OCI-LY1 (cell line): ENCODE measurements at regions not wholly inside any gene's neighbourhood (a gene's known extent, or its start where the extent isn't known, plus 50 kb on each side); places are given as distances from the start of the nearest gene placed in this dataset.

Experiments
- CTCF ChIP-seq: fragments of 200-600 bp; sonication (generic), shearing (Covaris generic); IDR thresholded peaks from 2 replicates; pipeline ENCODE4 v1.5.1; 2017; ENCODE audit warnings: mild to moderate bottlenecking, antibody characterized with exemption, low read length, moderate library complexity, mixed read lengths
- EZH2 ChIP-seq: fragments of 200-600 bp; sonication (generic), shearing (Covaris generic); IDR thresholded peaks from 2 replicates; pipeline ENCODE4 v1.8.0; 2017; ENCODE audit warnings: borderline replicate concordance, mixed run types, mild to moderate bottlenecking, antibody characterized with exemption, low read length, moderate library complexity, mixed read lengths

- TF ChIP-seq CTCF: no peak
- TF ChIP-seq EZH2: no peak
These were observed 462.6 kb downstream of the ENC1 start for GRCh38 chr5:74177961-74178360.
